A673 (cell line): ENCODE measurements at regions not wholly inside any gene's neighbourhood (a gene's known extent, or its start where the extent isn't known, plus 50 kb on each side); places are given as distances from the start of the nearest gene placed in this dataset.

ENCODE experiments used
- BruUV-seq: library from RNA; stranded (reverse); fragments of 400-500 nt; replicated peaks from 2 replicates; lab custom pipeline; 2021; lab: Mats Ljungman, UMichigan
- CTCF ChIA-PET: fragments of 300-600 bp; sonication (Branson Sonifier 250); formaldehyde crosslinking; loops from one replicate; lab custom pipeline; 2022; ENCODE audit warnings: antibody characterized with exemption; lab: Charles Lee
- POLR2A ChIA-PET: fragments of 300-600 bp; sonication (Branson Sonifier 250); formaldehyde crosslinking; loops from one replicate; lab custom pipeline; 2022; ENCODE audit warnings: antibody characterized with exemption; ENCODE audit not compliant: low non-redundant PET; lab: Charles Lee
- DNase-seq: peaks from one replicate; pipeline ENCODE4 v3.0.0-alpha.2; 2015; ENCODE audit warnings: low spot score
- H3K27ac ChIP-seq: fragments of 200-600 bp; sonication (generic); 2 replicates; pipeline ENCODE4 v1.5.1; 2016; ENCODE audit warnings: mixed run types, low read depth, mild to moderate bottlenecking, mixed read lengths, antibody characterized with exemption, low read length; ENCODE audit not compliant: poor library complexity, severe bottlenecking
- H3K27me3 ChIP-seq: fragments of 200-600 bp; sonication (generic); replicated peaks from 2 replicates; pipeline ENCODE4 v1.6.1; 2017; ENCODE audit warnings: mixed run types, low read depth, mild to moderate bottlenecking, mixed read lengths, antibody characterized with exemption, low read length; ENCODE audit not compliant: insufficient read depth, poor library complexity
- H3K36me3 ChIP-seq: fragments of 200-600 bp; sonication (generic); 2 replicates; pipeline ENCODE4 v1.6.1; 2016; ENCODE audit warnings: mixed run types, mild to moderate bottlenecking, mixed read lengths, antibody characterized with exemption, low read length; ENCODE audit not compliant: insufficient read depth, poor library complexity, severe bottlenecking
- H3K4me1 ChIP-seq: fragments of 200-600 bp; sonication (generic); 2 replicates; pipeline ENCODE4 v1.6.1; 2017; ENCODE audit warnings: mixed run types, mild to moderate bottlenecking, mixed read lengths, antibody characterized with exemption, low read length; ENCODE audit not compliant: insufficient read depth, poor library complexity, severe bottlenecking
- H3K4me3 ChIP-seq: fragments of 200-600 bp; sonication (generic); 2 replicates; pipeline ENCODE4 v1.5.1; 2016; ENCODE audit warnings: low read depth, mixed run types, mild to moderate bottlenecking, mixed read lengths, low read length; ENCODE audit not compliant: poor library complexity, severe bottlenecking
- H3K9me3 ChIP-seq: fragments of 200-600 bp; sonication (generic); 2 replicates; pipeline ENCODE4 v1.6.1; 2016; ENCODE audit warnings: mixed run types, low read depth, mild to moderate bottlenecking, mixed read lengths, antibody characterized with exemption, low read length; ENCODE audit not compliant: poor library complexity, severe bottlenecking
- CTCF ChIP-seq: fragments of 300-800, 200-600 bp; sonication (generic); conservative IDR thresholded peaks from 2 replicates; pipeline ENCODE4 v1.5.1; 2017; ENCODE audit warnings: low read depth, mild to moderate bottlenecking, antibody characterized with exemption, low read length, moderate library complexity, mixed read lengths
- EZH2 ChIP-seq: fragments of 200-600 bp; sonication (generic); IDR thresholded peaks from 2 replicates; pipeline ENCODE4 v1.6.1; 2017; ENCODE audit warnings: borderline replicate concordance, low read depth, mild to moderate bottlenecking, mixed read lengths, antibody characterized with exemption, low read length; ENCODE audit not compliant: poor library complexity, severe bottlenecking
- intact Hi-C: fragments of 100-400 bp; cut with micrococcal nuclease; formaldehyde crosslinking; loops from one replicate; pipeline ENCODE4 v1.10.0; 2022; ENCODE audit not compliant: unreplicated experiment

GRCh38 chr11:80993536-80993935 is 1552.7 kb upstream of the TENM4 start:
- BruUV-seq: no TSS peak

GRCh38 chr11:80990885-80991284 is 1550.1 kb upstream of the TENM4 start:
- ChIA-PET POLR2A (no interaction called here), CTCF (no interaction called here)
- no peak overlapping the region for H3K27ac ChIP-seq
- DNase-seq: no peak
- no TSS peak for BruUV-seq
- no peaks in the 10 kb centered on the region for H3K27me3 ChIP-seq
- H3K4me1 ChIP-seq: no peaks in the 10 kb centered on the region
- intact Hi-C loops: no loop called here
- no peaks in the 10 kb centered on the region for H3K36me3 ChIP-seq
- H3K9me3 ChIP-seq: no peaks in the 10 kb centered on the region
- no peak overlapping the region for H3K4me3 ChIP-seq
- no peak for TF ChIP-seq CTCF
- no peak for TF ChIP-seq EZH2

More at GRCh38 chr11:80993536-80993935, 1552.7 kb upstream of the TENM4 start:
- no peak overlapping the region for H3K27ac ChIP-seq
- intact Hi-C loops: no loop called here
- H3K9me3 ChIP-seq: no peaks in the 10 kb centered on the region
- no peaks in the 10 kb centered on the region for H3K27me3 ChIP-seq
- ChIA-PET CTCF (no interaction called here), POLR2A (no interaction called here)
- DNase-seq: no peak
- TF ChIP-seq EZH2 (no peak), CTCF (no peak)
- no peak overlapping the region for H3K4me3 ChIP-seq
- H3K36me3 ChIP-seq: no peaks in the 10 kb centered on the region
- H3K4me1 ChIP-seq: no peaks in the 10 kb centered on the region

- no peak for DNase-seq
- CTCF ChIA-PET: no interaction called here
- intact Hi-C loops: no loop called here
Measured at GRCh38 chr11:80987171-80987570, 1546.3 kb upstream of the TENM4 start.

More at GRCh38 chr11:80987171-80987570, 1546.3 kb upstream of the TENM4 start:
- POLR2A ChIA-PET: no interaction called here
- H3K36me3 ChIP-seq: no peaks in the 10 kb centered on the region
- H3K27me3 ChIP-seq: no peaks in the 10 kb centered on the region
- H3K27ac ChIP-seq: no peak overlapping the region
- TF ChIP-seq EZH2 (no peak), CTCF (no peak)
- no TSS peak for BruUV-seq
- no peak overlapping the region for H3K4me3 ChIP-seq
- H3K9me3 ChIP-seq: no peaks in the 10 kb centered on the region
- H3K4me1 ChIP-seq: peaks cover 9% of the 10 kb centered on the region
